DND-41 (cell line): ENCODE measurements at regions not wholly inside any gene's neighbourhood (a gene's known extent, or its start where the extent isn't known, plus 50 kb on each side); places are given as distances from the start of the nearest gene placed in this dataset.

Experiments
- ATAC-seq: fragments of 200-7000 bp; cut with Tn5 transposase; 3 replicates; pipeline ENCODE4 v1.9.1; 2021; ENCODE audit warnings: low read depth; ENCODE audit not compliant: insufficient read depth
- DNase-seq: peaks from one replicate; pipeline ENCODE4 v3.0.0-alpha.2; 2020
- H2AFZ ChIP-seq: 2 replicates; pipeline ENCODE4 v1.6.0; 2012; ENCODE audit warnings: low read depth, low read length
- H3K27ac ChIP-seq: 2 replicates; pipeline ENCODE4 v1.5.1; 2012; ENCODE audit warnings: low read length, inconsistent platforms
- H3K27me3 ChIP-seq: fragments of 200-600 bp; sonication (generic); 2 replicates; pipeline ENCODE4 v1.6.0; 2012; ENCODE audit warnings: low read length, mild to moderate bottlenecking, inconsistent platforms; ENCODE audit not compliant: insufficient read depth, poor library complexity
- H3K36me3 ChIP-seq: 2 replicates; pipeline ENCODE4 v1.5.1; 2012; ENCODE audit warnings: low read length, inconsistent platforms; ENCODE audit not compliant: insufficient read depth
- H3K4me1 ChIP-seq: 2 replicates; pipeline ENCODE4 v1.5.1; 2012; ENCODE audit warnings: mild to moderate bottlenecking, low read length; ENCODE audit not compliant: insufficient read depth
- H3K4me2 ChIP-seq: 2 replicates; pipeline ENCODE4 v1.6.0; 2012; ENCODE audit warnings: mild to moderate bottlenecking, moderate library complexity, low read length, inconsistent platforms; ENCODE audit not compliant: insufficient read depth
- H3K4me3 ChIP-seq, 2 experiments: fragments of 200-600 bp in 1 of 2; shearing (Covaris generic) in 1 of 2; 2 replicates each; pipeline ENCODE4 v1.5.1; 2012 to 2016; ENCODE audit warnings: inconsistent platforms in 2 of 2, low read length in 2 of 2, mild to moderate bottlenecking in 2 of 2, low read depth in 1 of 2, moderate library complexity in 1 of 2
- H3K79me2 ChIP-seq: 2 replicates; pipeline ENCODE4 v1.6.0; 2012; ENCODE audit warnings: low read length, inconsistent platforms; ENCODE audit not compliant: insufficient read depth
- H3K9ac ChIP-seq: 2 replicates; pipeline ENCODE4 v1.6.0; 2012; ENCODE audit warnings: low read depth, mild to moderate bottlenecking, inconsistent platforms, low read length, moderate library complexity
- H3K9me3 ChIP-seq: 2 replicates; pipeline ENCODE4 v1.5.1; 2012; ENCODE audit warnings: low read length, moderate library complexity, mild to moderate bottlenecking, inconsistent platforms; ENCODE audit not compliant: insufficient read depth, severe bottlenecking
- H4K20me1 ChIP-seq: 2 replicates; pipeline ENCODE4 v1.6.0; 2012; ENCODE audit warnings: low read length; ENCODE audit not compliant: insufficient read depth
- EZH2 ChIP-seq: IDR thresholded peaks from 3 replicates; pipeline ENCODE4 v1.6.1; 2012; ENCODE audit warnings: borderline replicate concordance, low read depth, mild to moderate bottlenecking, moderate library complexity, low read length, inconsistent platforms; ENCODE audit not compliant: severe bottlenecking
- TF ChIP-seq, protein P1 (sequence below): IDR thresholded peaks from 2 replicates; pipeline ENCODE4 v1.5.1; 2012; ENCODE audit warnings: borderline replicate concordance, low read length, moderate library complexity, mild to moderate bottlenecking; ENCODE audit not compliant: poor library complexity, severe bottlenecking; ENCODE audit errors: extremely low read depth

- TF ChIP-seq EZH2 = no peak
- Histone ChIP-seq H4K20me1 (no peaks in the 10 kb centered on the region), H3K36me3 (no peaks in the 10 kb centered on the region), H3K4me3 (no peak overlapping the region), H3K4me1 (no peaks in the 10 kb centered on the region), H3K9me3 (no peaks in the 10 kb centered on the region), H3K27me3 (peaks cover 1% of the 10 kb centered on the region), H3K27ac (no peak overlapping the region), H3K9ac (no peak overlapping the region), H3K4me2 (no peak overlapping the region), H2AFZ (no peak overlapping the region), H3K79me2 (no peaks in the 10 kb centered on the region)
- ATAC-seq (no peak), DNase-seq (no peak)
Observed at GRCh38 chr2:204447722-204448121, 97.6 kb upstream of the PARD3B start.

DNA sequence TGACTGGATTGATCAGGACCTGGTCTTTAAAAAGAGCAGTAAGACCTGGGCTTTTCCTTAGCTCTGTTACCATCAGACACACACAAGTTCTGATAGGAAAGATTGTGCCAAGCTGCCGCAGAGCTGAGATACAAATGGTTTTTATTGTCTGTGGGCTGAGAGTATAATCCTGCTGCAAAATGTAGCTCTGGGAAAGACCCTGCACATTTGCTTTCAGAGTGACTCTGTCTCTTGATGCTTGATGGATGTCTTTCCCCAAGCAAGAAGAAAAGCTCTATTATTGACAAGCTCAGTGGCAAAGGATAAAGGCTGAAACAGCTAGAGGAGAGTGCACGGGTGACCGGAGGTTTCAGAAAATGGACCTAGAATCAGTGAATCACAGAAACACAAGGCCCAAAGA is 95.3 kb upstream of the PARD3B start:
- no peak for TF ChIP-seq EZH2
- TF ChIP-seq, protein P1, sequence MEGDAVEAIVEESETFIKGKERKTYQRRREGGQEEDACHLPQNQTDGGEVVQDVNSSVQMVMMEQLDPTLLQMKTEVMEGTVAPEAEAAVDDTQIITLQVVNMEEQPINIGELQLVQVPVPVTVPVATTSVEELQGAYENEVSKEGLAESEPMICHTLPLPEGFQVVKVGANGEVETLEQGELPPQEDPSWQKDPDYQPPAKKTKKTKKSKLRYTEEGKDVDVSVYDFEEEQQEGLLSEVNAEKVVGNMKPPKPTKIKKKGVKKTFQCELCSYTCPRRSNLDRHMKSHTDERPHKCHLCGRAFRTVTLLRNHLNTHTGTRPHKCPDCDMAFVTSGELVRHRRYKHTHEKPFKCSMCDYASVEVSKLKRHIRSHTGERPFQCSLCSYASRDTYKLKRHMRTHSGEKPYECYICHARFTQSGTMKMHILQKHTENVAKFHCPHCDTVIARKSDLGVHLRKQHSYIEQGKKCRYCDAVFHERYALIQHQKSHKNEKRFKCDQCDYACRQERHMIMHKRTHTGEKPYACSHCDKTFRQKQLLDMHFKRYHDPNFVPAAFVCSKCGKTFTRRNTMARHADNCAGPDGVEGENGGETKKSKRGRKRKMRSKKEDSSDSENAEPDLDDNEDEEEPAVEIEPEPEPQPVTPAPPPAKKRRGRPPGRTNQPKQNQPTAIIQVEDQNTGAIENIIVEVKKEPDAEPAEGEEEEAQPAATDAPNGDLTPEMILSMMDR = no peak
- H3K9ac ChIP-seq = no peak overlapping the region
- no peak overlapping the region for H2AFZ ChIP-seq
- no peaks in the 10 kb centered on the region for H4K20me1 ChIP-seq
- no peak for DNase-seq
- no peak overlapping the region for H3K4me3 ChIP-seq
- no peaks in the 10 kb centered on the region for H3K4me1 ChIP-seq
- ATAC-seq = no peak
- no peak overlapping the region for H3K27ac ChIP-seq
- no peaks in the 10 kb centered on the region for H3K9me3 ChIP-seq
- peaks cover 7% of the 10 kb centered on the region for H3K27me3 ChIP-seq
- no peaks in the 10 kb centered on the region for H3K36me3 ChIP-seq
- H3K79me2 ChIP-seq = no peaks in the 10 kb centered on the region
- H3K4me2 ChIP-seq = no peak overlapping the region

DNA sequence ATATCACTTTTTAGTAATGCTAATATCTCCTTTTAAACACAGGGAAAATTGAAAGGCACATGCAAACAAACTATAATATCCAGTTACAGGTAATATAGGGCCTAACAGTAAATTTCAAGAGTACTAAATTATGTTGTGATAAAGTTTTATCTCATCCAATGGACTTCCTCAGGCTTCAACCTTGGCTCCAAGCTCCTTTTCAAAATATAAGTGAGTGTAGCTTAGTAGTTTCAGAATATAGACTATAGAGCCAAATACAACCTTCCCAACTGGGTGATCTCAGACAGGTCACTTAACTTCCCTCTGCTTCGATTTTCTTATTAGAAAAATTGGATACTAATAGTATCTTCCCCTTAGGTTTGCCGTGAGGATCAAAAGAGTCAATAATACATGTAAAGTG is 93.5 kb upstream of the PARD3B start:
- Histone ChIP-seq H2AFZ (no peak overlapping the region), H3K4me3 (no peak overlapping the region), H3K9me3 (no peaks in the 10 kb centered on the region), H4K20me1 (no peaks in the 10 kb centered on the region), H3K4me1 (no peaks in the 10 kb centered on the region), H3K27ac (no peak overlapping the region), H3K9ac (no peak overlapping the region), H3K79me2 (no peaks in the 10 kb centered on the region), H3K27me3 (peaks cover 7% of the 10 kb centered on the region), H3K36me3 (no peaks in the 10 kb centered on the region), H3K4me2 (no peak overlapping the region)
- DNase-seq = no peak
- ATAC-seq = no peak
- TF ChIP-seq, protein P1 = no peak
- TF ChIP-seq EZH2 = no peak

DNA sequence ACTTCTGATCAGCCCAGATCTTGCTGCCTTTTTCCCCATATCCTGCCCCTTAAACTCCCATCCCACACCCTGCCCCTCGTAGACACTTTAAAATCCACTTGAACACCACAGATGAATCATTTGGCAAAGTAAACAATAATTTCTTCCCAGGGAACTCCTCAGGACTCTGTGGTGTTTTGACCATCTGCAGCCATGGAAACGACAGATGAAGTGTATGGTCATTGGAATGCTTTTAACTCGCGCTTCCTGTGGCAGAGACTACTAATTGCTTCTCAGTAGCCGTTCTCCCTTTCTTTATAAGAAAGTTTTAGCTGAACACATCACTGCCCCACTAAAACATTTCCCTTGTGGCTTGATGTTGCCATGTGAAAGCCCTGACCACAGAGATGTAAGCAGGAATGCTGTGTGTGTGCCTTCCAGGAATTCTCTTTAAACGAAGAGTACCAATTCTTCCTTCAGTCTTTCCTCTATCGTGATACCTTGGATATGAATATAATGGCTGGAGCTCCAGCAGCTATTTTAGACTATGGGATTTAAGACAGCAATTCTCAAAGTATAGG is 92.7 kb upstream of the PARD3B start:
- H3K4me1 ChIP-seq = no peaks in the 10 kb centered on the region
- H4K20me1 ChIP-seq = no peaks in the 10 kb centered on the region
- no peaks in the 10 kb centered on the region for H3K79me2 ChIP-seq
- no peak overlapping the region for H3K4me2 ChIP-seq
- ATAC-seq = no peak
- H3K9me3 ChIP-seq = no peaks in the 10 kb centered on the region
- no peak overlapping the region for H3K27ac ChIP-seq
- DNase-seq = no peak
- H3K36me3 ChIP-seq = no peaks in the 10 kb centered on the region
- no peak for TF ChIP-seq EZH2
- TF ChIP-seq, protein P1 = no peak
- H2AFZ ChIP-seq = no peak overlapping the region
- no peak overlapping the region for H3K9ac ChIP-seq
- H3K4me3 ChIP-seq = no peak overlapping the region
- H3K27me3 ChIP-seq = peaks cover 7% of the 10 kb centered on the region
